NCI-H460 (cell line): ENCODE measurements at regions not wholly inside any gene's neighbourhood (a gene's known extent, or its start where the extent isn't known, plus 50 kb on each side); places are given as distances from the start of the nearest gene placed in this dataset.
"Not testable (repeated sequence)": the region's sequence is repeated elsewhere in the genome, so short reads cannot be mapped to it uniquely, and the experiment has no call there.

ENCODE experiments used
- DNase-seq: peaks from one replicate; pipeline ENCODE4 v3.0.0-alpha.2; 2016; ENCODE audit warnings: low read depth; ENCODE audit errors: extremely low read depth

GRCh38 chr10:35848412-35848811, 206.3 kb upstream of the FZD8 start:
- DNase-seq, result no peak

GRCh38 chr10:35844686-35845085, 202.6 kb upstream of the FZD8 start:
- no peak for DNase-seq

GRCh38 chr10:35843524-35844181, 201.6 kb upstream of the FZD8 start:
- DNase-seq, result no peak

- DNase-seq, result no peak
Measured at GRCh38 chr10:35838054-35838453, 196.0 kb upstream of the FZD8 start.

GRCh38 chr10:35835545-35835944, 193.4 kb upstream of the FZD8 start:
- no peak for DNase-seq

- no peak for DNase-seq
Measured at GRCh38 chr10:35834877-35835494, 192.9 kb upstream of the FZD8 start.

- DNase-seq, result no peak
Measured at GRCh38 chr10:35827783-35828182, 185.7 kb upstream of the FZD8 start.

GRCh38 chr10:35824704-35825103, 182.6 kb upstream of the FZD8 start:
- DNase-seq, result no peak

GRCh38 chr10:35822316-35822715, 180.2 kb upstream of the FZD8 start:
- no peak for DNase-seq

GRCh38 chr10:35821339-35821911, 179.3 kb upstream of the FZD8 start:
- no peak for DNase-seq

GRCh38 chr10:35819736-35820135, 177.6 kb upstream of the FZD8 start:
- DNase-seq, result no peak

- no peak for DNase-seq
Measured at GRCh38 chr10:35819011-35819410, 176.9 kb upstream of the FZD8 start.

- DNase-seq, result not testable (repeated sequence)
Measured at GRCh38 chr10:35817109-35817508, 175.0 kb upstream of the FZD8 start.

GRCh38 chr10:35813219-35813618, 171.1 kb upstream of the FZD8 start:
- DNase-seq, result no peak

GRCh38 chr10:35808344-35808743, 166.2 kb upstream of the FZD8 start:
- no peak for DNase-seq

- DNase-seq, result no peak
Measured at GRCh38 chr10:35803046-35803445, 160.9 kb upstream of the FZD8 start.

GRCh38 chr10:35797187-35797586, 155.1 kb upstream of the FZD8 start:
- no peak for DNase-seq

- DNase-seq, result no peak
Measured at GRCh38 chr10:35795131-35795824, 153.2 kb upstream of the FZD8 start.

GRCh38 chr10:35794703-35795102, 152.6 kb upstream of the FZD8 start:
- DNase-seq, result no peak

- no peak for DNase-seq
Measured at GRCh38 chr10:35792291-35792690, 150.2 kb upstream of the FZD8 start.

- DNase-seq, result no peak
Measured at GRCh38 chr10:35789996-35790395, 147.9 kb upstream of the FZD8 start.

GRCh38 chr10:35784751-35785150, 142.7 kb upstream of the FZD8 start:
- DNase-seq, result no peak
